RWPE1 (cell line): ENCODE measurements at regions not wholly inside any gene's neighbourhood (a gene's known extent, or its start where the extent isn't known, plus 50 kb on each side); places are given as distances from the start of the nearest gene placed in this dataset.

Source experiments
- CTCF ChIA-PET: fragments of 350-600 bp; sonication (Branson Sonifier 250); formaldehyde crosslinking; extraction: SDS; loops from one replicate; lab custom pipeline; 2021; lab: Yijun Ruan, JAX
- POLR2A ChIA-PET: fragments of 400-600 bp; formaldehyde crosslinking; extraction: SDS; loops from one replicate; lab custom pipeline; 2020; ENCODE audit warnings: antibody characterized with exemption; ENCODE audit not compliant: low non-redundant PET; lab: Yijun Ruan, JAX
- DNase-seq: peaks from one replicate; pipeline ENCODE4 v3.0.0; 2012; ENCODE audit warnings: low spot score
- H3K27ac ChIP-seq: fragments of 450-650 bp; 2 replicates; pipeline ENCODE4 v1.5.1; 2017
- TF ChIP-seq, protein P1 (sequence below): fragments of 450-650 bp; conservative IDR thresholded peaks from 2 replicates; pipeline ENCODE4 v1.5.1; 2017; ENCODE audit warnings: low read depth, mild to moderate bottlenecking

- H3K27ac ChIP-seq = no peak overlapping the region
- DNase-seq = no peak
- ChIA-PET CTCF (no interaction called here), POLR2A (no interaction called here)
- TF ChIP-seq, protein P1, sequence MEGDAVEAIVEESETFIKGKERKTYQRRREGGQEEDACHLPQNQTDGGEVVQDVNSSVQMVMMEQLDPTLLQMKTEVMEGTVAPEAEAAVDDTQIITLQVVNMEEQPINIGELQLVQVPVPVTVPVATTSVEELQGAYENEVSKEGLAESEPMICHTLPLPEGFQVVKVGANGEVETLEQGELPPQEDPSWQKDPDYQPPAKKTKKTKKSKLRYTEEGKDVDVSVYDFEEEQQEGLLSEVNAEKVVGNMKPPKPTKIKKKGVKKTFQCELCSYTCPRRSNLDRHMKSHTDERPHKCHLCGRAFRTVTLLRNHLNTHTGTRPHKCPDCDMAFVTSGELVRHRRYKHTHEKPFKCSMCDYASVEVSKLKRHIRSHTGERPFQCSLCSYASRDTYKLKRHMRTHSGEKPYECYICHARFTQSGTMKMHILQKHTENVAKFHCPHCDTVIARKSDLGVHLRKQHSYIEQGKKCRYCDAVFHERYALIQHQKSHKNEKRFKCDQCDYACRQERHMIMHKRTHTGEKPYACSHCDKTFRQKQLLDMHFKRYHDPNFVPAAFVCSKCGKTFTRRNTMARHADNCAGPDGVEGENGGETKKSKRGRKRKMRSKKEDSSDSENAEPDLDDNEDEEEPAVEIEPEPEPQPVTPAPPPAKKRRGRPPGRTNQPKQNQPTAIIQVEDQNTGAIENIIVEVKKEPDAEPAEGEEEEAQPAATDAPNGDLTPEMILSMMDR = no peak
Observed at GRCh38 chr13:82407321-82407720, 1475.0 kb downstream of the SLITRK1 start.

GRCh38 chr13:82374719-82375118 is 1507.6 kb downstream of the SLITRK1 start:
- H3K27ac ChIP-seq = no peak overlapping the region
- DNase-seq = no peak
- CTCF ChIA-PET = no interaction called here
- POLR2A ChIA-PET = no interaction called here
- TF ChIP-seq, protein P1 = no peak

- ChIA-PET CTCF (no interaction called here), POLR2A (no interaction called here)
- peak; percentile 3 for DNase-seq
- TF ChIP-seq, protein P1 = no peak
- no peak overlapping the region for H3K27ac ChIP-seq
Observed at GRCh38 chr13:82370316-82370715, 1512.0 kb downstream of the SLITRK1 start.

- no peak overlapping the region for H3K27ac ChIP-seq
- ChIA-PET POLR2A (no interaction called here), CTCF (no interaction called here)
- no peak for DNase-seq
- TF ChIP-seq, protein P1 = no peak
Observed at GRCh38 chr13:82364525-82364924, 1517.7 kb downstream of the SLITRK1 start.

DNA sequence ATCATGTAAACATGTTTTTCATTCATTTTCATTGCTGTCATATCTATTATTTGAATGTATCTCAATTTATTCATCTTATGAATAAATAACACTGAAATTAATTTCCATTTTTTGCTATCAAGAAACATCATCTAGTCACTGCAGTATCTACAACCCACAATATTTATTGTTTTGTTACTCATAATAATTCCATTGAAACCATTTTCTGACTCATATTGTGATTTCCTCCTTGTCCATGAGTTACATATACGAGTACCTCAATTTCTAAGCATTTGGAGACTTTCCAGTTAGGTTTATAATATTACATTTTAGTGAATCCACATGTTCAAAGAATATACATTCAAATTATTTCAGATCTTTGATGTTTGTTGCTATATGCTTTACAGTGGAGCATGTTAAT is 1524.0 kb downstream of the SLITRK1 start:
- DNase-seq = no peak
- H3K27ac ChIP-seq = no peak overlapping the region
- ChIA-PET CTCF (no interaction called here), POLR2A (no interaction called here)
- TF ChIP-seq, protein P1 = no peak

DNA sequence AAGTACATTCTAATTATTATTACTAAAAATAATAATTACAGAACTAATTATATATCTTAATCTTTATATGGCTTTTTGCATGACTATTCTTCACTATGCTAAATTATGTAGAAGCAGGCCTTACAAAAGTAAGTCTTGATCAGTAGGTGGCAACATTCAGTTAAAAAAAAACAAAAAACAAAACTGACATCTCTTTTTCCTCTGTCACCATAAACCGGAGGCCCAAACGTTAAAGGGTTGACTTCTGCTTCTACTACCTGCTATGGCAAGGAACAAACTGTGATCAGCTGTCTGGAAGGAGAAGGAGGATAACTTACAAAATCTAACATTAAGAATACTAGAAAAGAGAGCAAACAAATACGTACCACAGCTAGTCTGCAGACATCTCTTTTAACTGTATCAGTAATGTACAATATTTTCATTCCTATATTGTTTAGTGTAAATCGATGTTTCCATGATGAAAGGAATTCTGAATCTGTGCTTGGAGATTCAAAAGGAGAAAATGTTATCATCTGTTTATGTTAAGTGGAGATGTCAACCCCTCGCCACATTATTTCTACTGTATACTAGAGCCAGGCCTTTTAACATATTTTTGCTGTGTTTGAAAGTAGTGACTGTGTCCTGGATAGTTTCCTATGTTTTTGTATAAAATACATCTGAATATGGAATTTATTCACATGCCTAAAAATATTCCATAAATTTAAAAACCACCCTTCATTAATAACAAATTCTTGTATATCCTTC is 1525.4 kb downstream of the SLITRK1 start:
- TF ChIP-seq, protein P1 = no peak
- DNase-seq = no peak
- ChIA-PET CTCF (interaction anchor here (0.7 kb wide), 2 partner anchors 86 to 204 kb away, joined by 4 read pairs; no protein-coding TSS in a partner anchor), POLR2A (no interaction called here)
- no peak overlapping the region for H3K27ac ChIP-seq
